HG03571 (cell line): ENCODE measurements at regions not wholly inside any gene's neighbourhood (a gene's known extent, or its start where the extent isn't known, plus 50 kb on each side); places are given as distances from the start of the nearest gene placed in this dataset.

ENCODE experiments used
- ATAC-seq: cut with Tn5 transposase; IDR thresholded peaks from one replicate; pipeline ENCODE4 v1.9.1; 2021; ENCODE audit not compliant: unreplicated experiment

DNA sequence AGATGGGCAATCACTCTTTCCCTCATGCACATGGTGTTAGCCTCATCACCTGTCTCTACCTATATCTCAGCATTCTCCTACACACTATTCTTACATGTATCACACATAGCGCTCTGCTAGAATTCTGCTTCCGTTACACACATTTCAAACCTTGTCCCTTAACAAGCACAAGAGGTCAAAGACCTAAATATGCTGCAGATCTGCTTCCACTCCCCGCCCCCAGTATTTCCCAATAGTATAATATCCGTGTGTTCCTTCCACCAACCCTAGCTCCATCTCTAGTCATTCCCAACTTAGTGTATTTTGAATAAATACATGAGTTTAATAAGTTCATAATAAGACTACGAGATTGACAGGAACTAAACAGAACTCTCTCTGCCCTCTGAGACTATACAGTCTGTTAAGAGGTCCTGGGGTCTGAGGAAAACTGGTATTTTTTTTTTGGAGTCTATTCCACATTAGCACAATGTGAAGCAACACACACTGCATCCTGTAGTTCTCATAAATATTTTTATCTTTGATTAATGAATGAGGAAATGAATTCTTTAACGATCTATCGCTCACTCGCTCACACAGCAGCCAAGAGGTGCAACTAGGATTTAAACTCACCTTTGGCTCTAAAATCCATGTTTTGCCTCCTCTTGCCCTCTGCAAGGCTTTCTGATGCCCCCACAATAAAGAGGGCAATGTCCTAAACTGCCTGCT, 491.6 kb downstream of the QKI start:
- ATAC-seq = no peak

DNA sequence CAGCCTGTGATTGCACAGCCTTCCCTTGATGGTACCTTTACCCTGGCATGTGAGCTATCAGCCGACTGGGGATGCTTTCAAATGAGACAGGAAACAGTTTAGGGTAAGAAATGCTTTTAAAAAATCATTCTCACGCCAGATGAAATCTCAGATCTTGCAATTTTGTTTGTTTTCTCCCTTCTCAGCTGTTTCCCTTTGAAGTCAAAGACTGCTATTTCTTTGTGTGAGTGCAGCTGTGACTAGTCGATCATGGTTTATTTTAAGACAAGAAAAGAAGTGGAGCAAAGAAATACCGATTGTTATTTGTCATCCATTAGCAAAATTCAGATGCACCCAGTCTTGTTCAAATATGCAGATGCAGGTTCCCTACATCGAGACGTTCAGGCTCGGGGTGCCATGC, 489.7 kb downstream of the QKI start:
- ATAC-seq = no peak

DNA sequence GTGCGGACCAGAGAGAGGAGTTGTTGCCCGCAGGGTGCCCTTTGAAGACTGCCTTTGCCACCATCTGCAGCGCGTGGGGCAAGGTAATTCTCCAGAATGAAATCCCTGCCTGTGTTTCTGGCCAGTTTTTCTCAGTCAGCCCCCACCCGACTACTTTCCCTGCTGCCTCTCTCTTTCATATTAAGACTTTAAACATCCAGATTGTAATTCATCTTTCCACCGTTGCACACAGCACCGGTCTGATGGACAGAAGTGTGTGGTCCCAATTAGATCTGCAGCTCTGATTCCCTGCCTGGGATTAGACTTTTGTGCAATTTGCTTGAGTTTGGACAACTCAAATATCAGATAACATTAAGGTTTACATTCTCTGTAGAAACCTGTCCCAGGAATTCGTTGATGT, 489.0 kb downstream of the QKI start:
- no peak for ATAC-seq

DNA sequence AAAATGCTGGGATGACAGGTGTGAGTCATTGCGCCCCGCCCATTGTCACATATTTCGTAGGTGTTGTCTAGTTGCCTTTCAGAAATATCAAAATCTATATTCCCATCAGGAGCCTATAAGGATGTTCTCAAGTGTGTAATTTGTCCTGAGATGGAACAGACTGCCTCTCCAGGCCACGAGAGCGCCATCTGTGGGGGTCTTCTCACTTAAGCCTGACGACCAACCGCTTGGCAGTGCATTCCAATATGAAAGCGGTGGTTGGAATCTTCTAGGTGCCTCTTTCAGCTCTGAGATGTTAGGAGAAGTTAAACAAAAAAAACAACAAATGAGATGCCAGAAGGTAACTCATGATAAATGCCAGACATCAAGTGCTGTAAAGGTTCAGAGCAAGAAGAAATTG, 488.5 kb downstream of the QKI start:
- ATAC-seq = no peak

DNA sequence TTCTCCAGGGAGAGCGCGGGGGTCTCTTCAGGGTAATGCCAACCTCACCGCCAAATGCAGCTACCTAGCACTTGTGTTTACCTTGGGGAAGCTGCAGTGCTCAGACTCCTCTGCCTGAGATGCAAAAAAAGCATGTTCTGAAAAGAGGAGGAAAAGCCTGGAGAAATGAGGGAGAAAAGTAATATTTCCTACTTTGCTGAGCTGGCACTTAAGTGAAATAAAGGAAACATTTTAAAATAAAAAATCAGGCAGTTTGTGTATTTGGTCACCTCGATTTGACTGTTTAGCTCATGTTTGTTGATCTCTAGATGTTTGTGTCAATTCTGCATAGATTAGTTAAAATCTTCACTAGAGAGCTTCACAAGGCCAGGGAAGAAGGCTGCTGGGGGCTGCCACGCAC, 487.2 kb downstream of the QKI start:
- ATAC-seq = no peak

DNA sequence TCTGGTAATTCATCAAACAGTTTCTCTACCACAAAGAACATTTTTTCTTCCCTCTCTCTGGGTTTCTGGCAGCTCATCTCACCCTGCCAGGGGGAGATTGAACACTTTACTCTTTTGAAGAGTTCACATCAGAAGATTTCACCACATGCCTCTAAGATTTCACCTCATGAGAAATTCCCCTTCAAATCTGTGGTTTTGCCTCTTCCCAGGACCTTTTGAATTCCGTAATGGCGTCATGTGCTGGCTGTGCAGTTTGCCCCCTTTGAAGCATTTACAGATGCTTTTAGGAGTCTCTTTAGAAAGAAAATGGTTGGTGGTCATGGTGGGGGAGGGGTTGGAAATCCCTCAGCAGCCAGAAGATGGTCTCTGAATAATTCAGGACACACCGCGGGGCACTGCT, 486.1 kb downstream of the QKI start:
- no peak for ATAC-seq

DNA sequence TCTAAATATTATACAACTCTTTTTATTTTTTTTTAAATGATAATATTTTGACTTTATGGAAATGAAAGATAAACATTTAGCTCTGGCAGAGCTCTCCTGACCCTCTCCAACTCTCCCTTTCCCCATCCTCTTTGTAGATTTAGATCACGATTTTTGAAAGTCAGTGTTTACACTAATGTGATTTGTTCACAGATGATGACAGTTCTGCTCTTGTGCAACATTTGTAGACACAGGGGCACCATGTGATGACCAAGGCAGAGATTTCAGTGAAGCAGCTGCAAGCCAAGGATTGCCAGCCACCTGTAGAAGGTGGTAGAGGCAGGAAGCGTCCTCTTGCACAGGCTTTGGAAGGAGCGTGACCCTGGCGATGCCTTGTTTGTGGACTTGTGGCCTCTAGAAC, 483.2 kb downstream of the QKI start:
- ATAC-seq = no peak

DNA sequence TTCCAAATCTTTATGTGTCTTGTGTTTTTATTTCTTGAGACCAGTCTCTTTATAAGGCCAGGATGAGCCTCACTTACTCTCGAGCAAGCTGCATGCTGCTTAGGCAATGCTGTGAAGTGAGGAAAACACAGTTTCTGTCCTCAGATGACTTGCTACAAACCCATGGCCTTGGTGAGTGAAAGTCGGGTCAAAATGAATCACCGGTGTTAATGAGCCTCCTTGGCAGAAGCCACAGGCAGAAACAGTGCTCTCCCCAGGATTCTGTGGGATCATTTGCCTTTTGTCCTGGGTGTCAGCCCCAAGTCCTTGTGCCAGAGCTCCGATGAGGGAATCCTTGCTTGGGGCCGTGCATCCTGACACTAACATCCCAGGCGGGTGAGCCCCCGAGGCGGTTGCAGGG, 482.5 kb downstream of the QKI start:
- ATAC-seq = no peak

DNA sequence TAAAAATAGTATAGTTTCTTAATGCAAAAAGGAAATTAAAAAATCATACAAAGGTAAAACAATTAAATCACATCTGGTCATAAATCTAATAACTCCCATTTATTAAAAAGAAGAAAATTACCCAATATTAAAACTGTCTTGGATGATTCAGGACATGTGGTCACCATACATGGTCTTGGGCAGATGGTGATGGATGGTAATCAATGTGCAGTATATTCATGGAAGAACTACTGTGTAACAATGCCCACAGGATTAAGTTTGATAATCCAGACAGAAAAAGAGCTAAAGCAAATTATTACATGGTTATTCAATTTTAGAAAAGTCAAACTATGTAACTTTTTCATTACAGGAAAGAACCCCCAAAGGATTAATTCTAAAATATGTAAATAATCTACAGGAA, 480.6 kb downstream of the QKI start:
- no peak for ATAC-seq

DNA sequence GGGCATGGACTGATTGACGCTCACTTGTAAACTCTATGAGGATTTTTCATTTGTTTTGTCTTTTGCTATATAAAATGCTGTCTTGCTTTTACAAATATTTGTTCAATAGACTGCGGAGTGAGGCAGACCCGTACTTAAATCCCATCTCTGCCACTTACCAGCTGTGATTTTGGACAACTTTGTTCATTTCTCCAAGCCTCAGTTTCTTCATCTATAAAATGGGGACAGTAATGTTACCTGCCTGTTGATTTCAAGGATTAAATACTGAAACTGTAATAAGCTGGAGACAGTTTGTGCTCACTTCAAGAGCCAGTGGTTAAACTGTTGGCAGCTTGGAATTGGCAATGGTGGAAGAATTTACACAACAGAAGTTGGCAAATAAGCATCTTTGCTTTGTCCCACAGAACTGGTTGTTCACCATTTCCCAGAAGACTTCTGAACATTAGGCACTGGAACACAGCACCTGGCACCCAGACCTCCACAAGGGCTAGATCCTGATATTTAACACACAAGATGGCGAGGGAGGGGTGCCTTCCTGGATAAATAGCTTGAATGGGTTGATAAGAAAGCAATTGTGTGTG, 479.2 kb downstream of the QKI start:
- no peak for ATAC-seq

DNA sequence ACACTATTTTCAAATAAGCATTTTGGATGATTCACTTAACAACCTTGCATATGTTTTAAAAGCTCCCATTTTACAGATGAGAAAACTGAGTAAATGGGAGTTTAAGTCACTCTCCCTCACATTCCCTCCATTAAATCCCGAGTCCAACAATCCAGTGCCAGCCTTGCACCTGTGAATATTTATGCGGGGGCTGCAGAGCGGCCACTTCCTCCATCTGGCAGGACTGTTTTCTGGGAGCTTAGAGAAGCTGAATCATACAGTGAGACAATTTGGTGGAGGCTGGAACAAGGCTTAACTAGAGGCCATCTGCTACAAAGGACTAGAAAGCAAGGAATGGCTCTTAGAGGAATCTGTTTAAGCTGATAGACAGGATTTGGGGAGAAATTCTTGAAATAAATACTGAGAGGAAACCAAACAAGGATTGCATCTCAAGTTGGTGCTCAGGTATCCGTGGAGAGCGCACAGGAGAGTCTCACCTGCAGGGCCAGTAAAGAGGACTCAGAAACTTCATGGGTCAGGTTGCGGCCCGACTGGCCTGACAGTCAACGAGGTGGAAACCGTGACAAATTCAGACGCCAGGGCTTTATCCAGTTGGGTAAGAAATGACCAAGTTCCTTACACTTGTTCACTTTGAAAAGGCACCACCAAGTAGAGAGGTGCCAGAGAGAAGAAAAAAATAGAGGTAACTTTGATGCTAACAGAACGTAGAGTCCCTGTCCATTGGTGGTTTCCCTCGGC, 478.5 kb downstream of the QKI start:
- no peak for ATAC-seq

DNA sequence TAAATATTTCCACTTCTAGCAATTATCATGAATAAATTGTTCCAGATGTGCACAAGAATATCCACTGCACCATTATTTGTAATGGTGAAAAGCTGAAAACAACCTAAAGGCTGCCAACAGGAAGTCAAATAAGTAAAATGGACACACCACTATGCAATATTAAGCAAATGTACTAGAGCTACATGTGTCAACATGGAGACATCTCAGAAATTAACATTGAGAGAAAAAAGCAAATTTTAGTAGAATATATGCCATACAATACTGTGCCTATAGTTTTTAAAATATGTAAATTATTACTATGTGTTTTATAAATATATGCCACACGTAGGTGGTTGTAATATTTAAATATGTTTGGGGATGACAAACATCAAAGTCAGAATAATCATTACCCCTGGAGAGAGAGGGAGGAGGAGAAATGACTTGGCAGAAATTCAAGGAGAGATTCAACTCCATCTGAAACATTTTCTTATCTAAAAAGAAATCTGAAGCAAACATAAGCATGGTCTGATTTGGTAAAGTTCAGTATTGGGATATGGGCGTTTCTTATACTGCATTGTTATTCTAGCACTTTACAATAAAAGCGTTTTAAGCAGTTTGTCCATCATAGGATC, 475.5 kb downstream of the QKI start:
- no peak for ATAC-seq

DNA sequence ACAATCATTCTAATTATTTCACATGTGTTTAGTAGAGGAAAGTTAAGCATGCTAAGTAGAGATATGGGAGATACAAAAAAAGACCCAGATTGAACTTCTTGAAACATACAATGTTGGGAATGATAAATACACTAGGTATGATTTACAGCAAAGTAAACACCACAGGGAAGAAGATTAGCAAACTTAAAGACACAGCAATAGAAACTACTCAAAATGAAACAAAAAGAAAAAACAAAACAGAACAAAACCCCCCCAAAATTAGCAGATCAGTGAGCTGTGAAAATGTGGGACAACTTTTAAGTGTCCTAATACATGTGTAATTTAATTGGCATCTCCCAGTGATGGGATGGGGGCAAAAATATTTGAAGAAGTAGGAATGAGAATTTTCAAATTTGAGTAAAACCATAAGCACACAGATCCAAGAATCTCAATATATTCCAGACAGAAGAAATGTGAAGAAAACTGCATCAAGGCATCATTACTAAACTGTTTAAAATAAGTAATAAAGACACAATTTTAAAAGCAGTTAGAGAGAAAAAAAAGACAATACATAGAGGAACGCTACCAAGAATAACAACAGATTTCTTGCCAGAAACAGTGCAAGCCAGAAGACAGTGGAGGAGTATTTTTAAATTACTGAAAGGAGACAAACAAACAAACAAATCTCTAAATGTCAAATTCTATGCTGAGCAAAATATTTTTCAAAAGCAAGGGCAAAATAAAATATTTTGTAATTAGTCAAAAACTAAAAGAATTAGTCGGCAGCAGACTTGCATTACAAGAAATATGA, 473.7 kb downstream of the QKI start:
- ATAC-seq = no peak

DNA sequence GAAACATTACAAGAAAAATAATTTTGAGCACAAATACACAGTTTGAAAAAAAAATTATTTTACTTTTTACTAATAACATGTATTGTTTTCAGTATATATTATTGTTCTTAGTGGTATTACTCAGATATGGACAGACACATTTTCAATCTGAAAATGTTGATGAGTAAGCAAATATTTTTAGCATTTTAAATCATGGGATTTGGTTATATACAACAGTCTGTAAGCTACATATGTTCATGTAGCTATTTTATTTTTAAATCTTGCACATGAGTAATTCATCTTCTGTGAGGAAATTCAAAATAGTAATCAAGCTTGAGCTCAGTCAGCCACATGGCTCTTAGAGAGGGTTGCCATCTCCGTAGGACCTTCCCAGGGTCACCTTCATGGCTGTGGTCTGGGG, 471.9 kb downstream of the QKI start:
- no peak for ATAC-seq

DNA sequence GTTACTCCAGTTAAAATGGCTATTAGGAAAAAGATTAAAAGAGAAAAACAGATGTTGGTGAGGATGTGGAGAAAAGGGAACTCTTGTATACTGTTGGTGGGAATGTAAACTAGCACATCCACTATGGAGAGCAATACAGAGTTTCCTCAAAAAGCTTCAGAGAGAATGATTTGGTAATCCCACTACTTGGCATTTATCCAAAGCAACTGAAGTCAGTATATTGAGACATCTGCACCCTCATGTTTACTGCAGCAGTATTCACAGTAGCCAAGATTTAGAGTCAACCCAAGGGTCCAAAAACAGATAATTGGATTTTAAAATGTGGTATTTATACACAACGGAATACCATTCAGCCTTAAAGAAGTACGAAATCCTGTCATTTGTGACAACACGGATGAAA, 469.5 kb downstream of the QKI start:
- ATAC-seq = no peak

DNA sequence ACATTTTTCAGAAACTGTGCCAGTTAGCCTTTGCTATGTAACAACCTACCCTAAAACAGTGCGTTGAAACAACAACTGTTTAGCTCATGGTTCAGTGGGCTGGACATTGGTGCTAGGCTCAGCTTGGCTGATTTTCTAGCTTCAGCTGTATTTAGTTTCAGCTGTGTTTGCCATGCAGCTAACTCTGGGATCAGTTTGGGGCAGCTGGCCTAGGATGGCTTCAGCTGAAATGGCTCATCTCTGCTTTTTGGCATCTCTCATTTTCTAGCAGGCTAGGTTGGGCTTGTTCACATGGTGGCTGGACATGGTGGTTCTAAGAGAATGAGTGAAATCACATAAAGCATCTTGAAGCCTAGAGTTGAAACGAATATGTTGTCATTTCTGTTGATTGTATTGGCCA, 464.2 kb downstream of the QKI start:
- no peak for ATAC-seq

DNA sequence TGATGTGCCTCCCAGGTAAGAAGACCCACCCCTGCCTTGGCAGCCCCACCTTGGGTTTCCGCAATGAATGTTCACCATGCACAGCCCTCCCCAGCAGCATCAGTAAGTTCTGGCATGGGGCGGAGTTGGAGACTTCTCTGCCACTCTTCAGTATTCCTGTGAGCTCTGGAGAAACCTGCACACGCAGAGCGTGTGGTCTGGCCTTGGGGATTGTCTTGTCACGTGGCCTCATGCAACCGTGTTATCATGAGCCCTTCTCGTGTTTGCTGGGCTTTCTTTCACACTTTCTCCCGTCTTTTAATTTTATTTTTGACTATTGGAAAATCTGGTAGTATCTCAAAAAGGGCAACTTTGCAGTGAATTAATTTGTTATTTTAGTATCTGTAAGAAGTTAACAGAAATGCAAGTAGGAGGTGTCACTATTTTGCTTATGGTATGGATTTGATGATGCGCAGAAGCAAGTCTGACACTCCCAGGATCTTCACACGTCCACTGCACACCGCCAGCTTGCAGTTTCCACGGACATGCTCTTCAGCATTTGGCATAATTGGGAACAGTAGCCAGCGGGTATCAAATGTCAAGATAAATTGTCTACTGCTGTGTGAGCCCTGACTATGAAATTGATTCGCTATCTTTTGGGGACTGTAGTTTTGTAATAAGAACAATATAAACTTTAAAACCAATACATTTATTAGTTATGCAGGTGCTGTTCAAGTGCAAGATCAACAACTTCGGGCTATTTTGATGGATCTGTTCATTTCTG, 463.5 kb downstream of the QKI start:
- ATAC-seq = no peak

DNA sequence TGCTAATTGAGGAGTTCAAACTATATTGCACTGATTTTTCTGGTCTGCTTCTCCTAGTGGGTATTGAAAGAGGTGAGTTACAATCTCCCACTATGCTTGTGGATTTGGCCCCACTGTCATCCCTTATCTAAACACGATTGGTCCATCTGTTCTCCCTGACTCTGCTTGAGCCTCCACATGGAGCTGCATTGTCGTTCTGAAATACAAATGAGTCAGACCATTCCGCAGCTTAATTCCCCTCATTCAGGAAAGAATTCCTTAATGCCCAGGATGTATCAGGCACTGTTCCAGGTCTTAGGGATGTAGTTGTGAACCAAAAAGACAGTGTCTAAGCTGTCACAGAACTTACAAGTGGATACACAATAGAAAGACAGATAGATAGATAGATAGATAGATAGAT, 461.9 kb downstream of the QKI start:
- ATAC-seq = no peak

DNA sequence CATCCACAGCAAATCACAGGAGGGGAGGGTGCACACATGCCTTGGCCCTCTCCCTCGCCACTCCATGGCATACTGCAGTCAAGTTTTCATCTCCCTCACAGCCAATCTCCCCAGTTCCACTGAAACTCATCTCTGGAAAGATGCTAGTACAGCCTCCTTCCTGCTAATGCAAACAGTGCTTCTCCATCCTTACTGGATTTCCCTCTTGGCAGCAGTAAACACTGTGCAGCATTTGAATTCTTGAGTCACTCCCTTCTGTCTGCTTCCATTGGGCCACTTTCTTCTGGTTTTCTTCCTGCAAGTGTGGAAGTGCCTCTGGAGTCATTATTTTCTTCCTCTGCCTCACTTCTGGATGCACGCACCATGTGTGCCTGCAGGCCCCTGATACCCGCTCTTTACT, 460.3 kb downstream of the QKI start:
- ATAC-seq = no peak

DNA sequence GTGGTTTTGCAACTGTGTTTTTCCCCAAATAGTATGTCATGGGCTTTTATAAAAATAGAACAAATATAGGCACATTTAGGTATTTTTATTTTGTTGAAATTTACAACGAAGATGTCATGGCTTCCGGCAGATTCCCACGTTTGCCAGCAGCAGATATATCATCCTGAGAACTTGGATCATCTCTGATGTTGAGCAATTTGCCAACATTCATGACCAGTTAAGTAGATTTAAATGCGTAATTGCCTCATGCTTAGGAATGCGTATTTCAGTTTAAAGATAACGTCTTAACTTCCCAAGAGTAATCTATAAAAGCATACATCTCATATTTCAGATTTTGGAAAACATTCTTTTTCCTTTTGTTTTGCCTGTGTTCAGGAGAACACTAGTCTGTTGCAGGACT, 457.8 kb downstream of the QKI start:
- no peak for ATAC-seq

DNA sequence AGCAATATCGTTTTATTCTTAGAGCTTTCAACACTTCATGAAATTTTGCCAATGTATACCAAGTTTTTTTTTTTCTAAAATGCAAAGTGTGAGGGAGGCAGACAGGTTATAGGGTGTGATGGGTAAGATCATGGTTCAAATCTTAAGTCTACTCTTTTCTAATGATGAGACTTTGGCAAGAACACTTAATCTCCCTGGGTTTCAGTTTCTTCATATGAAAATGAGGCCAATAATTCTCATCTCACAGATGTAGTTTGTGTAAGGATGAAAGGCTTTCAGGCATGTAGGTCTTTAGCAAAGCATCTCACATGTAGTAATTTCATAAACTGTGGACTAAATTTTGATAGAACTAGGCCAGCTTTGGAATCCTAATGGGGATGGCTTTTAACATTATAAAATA, 457.1 kb downstream of the QKI start:
- ATAC-seq = no peak
